GM12892 (cell line): ENCODE measurements at regions not wholly inside any gene's neighbourhood (a gene's known extent, or its start where the extent isn't known, plus 50 kb on each side); places are given as distances from the start of the nearest gene placed in this dataset.

Source experiments
- POLR2A ChIP-seq: IDR thresholded peaks from 2 replicates; pipeline ENCODE4 v1.6.1; 2011; ENCODE audit warnings: low read depth, low read length, control low read depth
- POLR2AphosphoS5 ChIP-seq: IDR thresholded peaks from 2 replicates; pipeline ENCODE4 v1.6.1; 2011; ENCODE audit warnings: low read depth, low read length, control low read depth
- TAF1 ChIP-seq: IDR thresholded peaks from 2 replicates; pipeline ENCODE4 v1.6.1; 2011; ENCODE audit warnings: low read depth, mild to moderate bottlenecking, control low read depth, low read length, borderline replicate concordance

DNA sequence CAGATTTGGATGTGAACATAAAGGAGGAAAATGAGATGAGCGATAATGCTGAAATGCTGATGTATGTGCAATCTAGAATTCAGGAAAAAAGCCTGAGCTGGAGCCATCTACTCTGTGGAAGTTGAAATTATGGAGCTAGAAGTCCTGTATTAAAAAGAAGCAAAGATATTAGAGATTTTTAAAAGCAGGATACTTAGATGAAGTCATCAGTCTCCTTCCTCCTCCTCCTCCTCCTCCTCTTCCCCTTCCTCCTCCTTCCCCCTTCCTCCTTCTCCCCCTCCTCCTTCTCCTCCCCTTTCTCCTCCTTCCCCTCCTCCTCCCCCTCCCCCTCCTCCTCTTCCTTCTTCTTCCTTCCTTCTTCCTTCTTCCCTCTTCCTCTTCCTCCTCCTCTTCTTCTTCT lies 823.8 kb upstream of the CA10 start:
- TF ChIP-seq POLR2AphosphoS5, result no peak
- TF ChIP-seq POLR2A, result no peak
- TF ChIP-seq TAF1, result no peak
